ENCODE measurements at regions not wholly inside any gene's neighbourhood (a gene's known extent, or its start where the extent isn't known, plus 50 kb on each side); places are given as distances from the start of the nearest gene placed in this dataset.

DNA sequence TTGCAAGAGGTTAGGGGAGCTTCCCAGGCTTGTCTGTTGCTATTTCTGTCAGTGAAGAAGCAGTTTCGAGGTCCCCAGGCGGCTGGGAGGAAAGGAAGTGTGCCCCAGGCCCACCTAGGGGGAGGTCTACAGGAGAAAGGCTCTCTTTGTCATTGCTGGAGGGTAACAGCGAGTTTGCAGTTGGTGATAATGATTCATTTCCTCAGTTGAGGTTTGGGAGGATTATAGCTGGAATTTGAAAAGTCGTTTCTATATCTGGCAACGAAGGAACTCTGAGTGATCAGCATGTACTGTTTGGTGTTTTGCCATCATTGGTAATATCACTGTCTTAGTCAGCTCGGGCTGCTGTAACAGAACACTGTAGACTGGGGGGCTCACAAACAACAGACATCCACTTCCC lies 65.5 kb upstream of the UBE3A start:
- DNase-seq (ENCODE audit: low read depth): no peak

GRCh38 chr15:25501828-25502446 lies 63.1 kb upstream of the UBE3A start:
- DNase-seq (ENCODE audit: low read depth): peak; percentile 28

GRCh38 chr15:25498835-25499234 lies 60.0 kb upstream of the UBE3A start:
- no peak for DNase-seq (ENCODE audit: low read depth)

- DNase-seq (ENCODE audit: low read depth): no peak
Measured at GRCh38 chr15:25497934-25498333, 59.1 kb upstream of the UBE3A start.

DNA sequence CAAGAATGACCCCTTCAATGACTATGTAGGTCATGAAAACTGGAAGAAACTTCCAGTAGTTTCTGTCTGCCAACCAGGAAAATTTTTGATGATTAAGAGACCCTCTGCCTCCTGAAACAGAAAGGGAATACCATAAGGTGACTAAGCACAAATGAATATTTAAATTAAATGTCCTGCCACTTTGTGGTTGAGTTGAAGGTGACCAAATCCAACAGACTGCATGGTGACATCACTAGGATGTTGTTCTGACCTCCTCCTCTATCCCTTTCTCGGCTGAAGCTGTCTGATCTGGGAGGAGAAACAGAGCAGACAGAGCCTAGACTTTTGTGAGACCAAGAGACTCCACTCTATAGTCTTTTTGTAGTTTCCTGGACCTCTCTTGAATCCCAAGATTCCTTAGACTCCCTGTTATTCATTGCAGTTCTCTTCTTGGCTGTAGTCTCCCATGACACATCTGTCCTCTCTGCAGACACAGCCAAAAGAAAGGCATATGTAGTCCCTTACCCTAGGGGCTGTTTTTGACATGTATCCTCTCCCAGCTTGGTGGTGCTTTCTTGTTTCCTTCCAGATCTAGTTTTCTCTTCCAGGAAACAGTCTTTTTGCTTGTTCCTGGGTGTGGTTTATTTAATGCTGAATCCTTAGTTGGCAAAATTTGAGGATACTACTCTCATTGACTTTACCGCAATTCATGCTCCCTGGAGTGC lies 55.2 kb upstream of the UBE3A start:
- no peak for DNase-seq (ENCODE audit: low read depth)

DNA sequence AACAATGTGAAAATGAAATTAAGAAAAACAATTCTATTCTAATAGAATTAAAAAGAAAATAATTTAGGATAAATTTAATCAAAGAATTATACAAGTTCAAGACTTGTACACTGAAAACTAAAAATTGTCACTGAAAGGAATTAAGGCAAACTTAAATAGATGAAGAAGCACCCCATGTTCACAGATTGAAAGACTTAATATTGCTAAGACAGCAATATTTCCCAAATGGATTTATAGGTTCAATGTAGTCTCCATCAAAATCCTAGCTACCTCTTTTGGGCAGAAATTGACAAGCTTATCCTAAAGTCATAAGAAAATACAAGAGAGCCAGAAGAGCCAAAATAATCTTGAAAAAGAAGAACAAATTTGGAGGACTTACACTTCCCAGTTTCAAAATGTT lies 53.5 kb upstream of the UBE3A start:
- DNase-seq (ENCODE audit: low read depth): no peak

Measured in renal cortical epithelial cell (primary cell).